ENCODE measurements at regions not wholly inside any gene's neighbourhood (a gene's known extent, or its start where the extent isn't known, plus 50 kb on each side); places are given as distances from the start of the nearest gene placed in this dataset.

- H3K9me3 ChIP-seq (ENCODE audit: control extremely low read depth in 1 of 5, control insufficient read depth in 4 of 5, insufficient read depth in 2 of 5, low read depth in 1 of 5, low read length in 4 of 5) = no peaks in the 10 kb centered on the region
- H3K27ac ChIP-seq (ENCODE audit: insufficient read depth in 1 of 2, low read depth in 1 of 2, low read length in 2 of 2, poor library complexity in 1 of 2, severe bottlenecking in 2 of 2) = no peak overlapping the region
- ChIA-PET CTCF (no interaction called here), POLR2A (no interaction called here)
- H3K4me3 ChIP-seq (ENCODE audit: control insufficient read depth in 1 of 7, extremely low read depth in 1 of 7, insufficient read depth in 4 of 7, low read depth in 2 of 7, low read length in 6 of 7) = no peak overlapping the region
- 80% methylated on average over 1 of the region's 1 CpG for WGBS (ENCODE audit: insufficient coverage)
- H3K27me3 ChIP-seq (replicated peaks in 2 of 5; ENCODE audit: control insufficient read depth in 4 of 5, insufficient read depth in 5 of 5, low read length in 4 of 5) = no peaks in the 10 kb centered on the region
- no peaks in the 10 kb centered on the region for H3K4me1 ChIP-seq (ENCODE audit: control extremely low read depth in 1 of 4, control insufficient read depth in 4 of 4, insufficient read depth in 4 of 4, low read length in 3 of 4)
- H3K36me3 ChIP-seq (ENCODE audit: control insufficient read depth in 4 of 4, insufficient read depth in 4 of 4, low read length in 3 of 4) = no peaks in the 10 kb centered on the region
- peak in 2 of 3 donors; percentile 63 to 72 for DNase-seq
Observed at GRCh38 chr15:58348095-58348812, 83.5 kb upstream of the LIPC start.

DNA sequence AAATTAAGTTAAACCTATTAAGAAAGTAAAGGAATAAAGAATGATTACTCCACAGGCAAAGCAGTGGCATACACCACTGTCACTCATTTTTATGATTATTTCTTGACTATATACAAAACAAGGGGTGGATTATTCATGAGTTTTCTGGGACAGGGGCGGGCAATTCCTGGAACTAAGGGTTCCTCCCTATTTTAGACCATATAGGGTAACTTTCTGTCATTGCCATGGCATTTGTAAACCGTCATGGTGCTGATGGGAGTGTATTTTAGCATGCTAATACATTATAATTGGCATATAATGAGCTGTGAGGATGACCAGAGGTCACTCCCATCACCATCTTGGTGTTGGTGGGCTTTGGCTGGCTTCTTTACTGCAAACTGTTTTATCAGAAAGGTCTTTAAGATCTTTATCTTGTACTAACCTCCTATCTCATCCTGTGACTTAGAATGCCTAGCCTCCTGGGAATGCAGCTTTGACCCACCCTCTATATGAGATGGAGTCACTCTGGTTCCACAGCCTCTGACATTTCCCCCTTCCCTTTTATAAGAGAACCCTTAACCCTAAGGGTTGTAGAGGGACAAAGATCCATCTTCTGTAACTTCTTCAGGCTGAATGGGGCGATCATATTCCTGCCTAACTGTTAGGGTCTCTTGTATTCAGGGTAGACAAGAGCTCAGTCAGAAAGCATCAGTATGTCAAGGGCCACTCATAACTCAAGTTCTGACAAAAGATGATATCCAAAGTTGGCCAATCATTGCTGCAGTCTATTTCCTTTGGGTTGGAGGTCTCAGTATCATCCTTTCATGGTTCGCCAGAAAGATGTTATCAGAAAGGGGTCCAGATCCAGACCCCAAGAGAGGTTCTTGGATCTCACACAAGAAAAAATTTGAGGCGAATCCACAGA is 79.5 kb upstream of the LIPC start:
- Histone ChIP-seq H3K4me1 (ENCODE audit: control extremely low read depth in 1 of 4, control insufficient read depth in 4 of 4, insufficient read depth in 4 of 4, low read length in 3 of 4) (peaks cover 0 to 12% (median 4%) of the 10 kb centered on the region in 4 experiments), H3K4me3 (ENCODE audit: control insufficient read depth in 1 of 7, extremely low read depth in 1 of 7, insufficient read depth in 4 of 7, low read depth in 2 of 7, low read length in 6 of 7) (no peak overlapping the region), H3K36me3 (ENCODE audit: control insufficient read depth in 4 of 4, insufficient read depth in 4 of 4, low read length in 3 of 4) (no peaks in the 10 kb centered on the region), H3K27ac (ENCODE audit: insufficient read depth in 1 of 2, low read depth in 1 of 2, low read length in 2 of 2, poor library complexity in 1 of 2, severe bottlenecking in 2 of 2) (no peak overlapping the region), H3K9me3 (ENCODE audit: control extremely low read depth in 1 of 5, control insufficient read depth in 4 of 5, insufficient read depth in 2 of 5, low read depth in 1 of 5, low read length in 4 of 5) (no peaks in the 10 kb centered on the region), H3K27me3 (replicated peaks in 2 of 5; ENCODE audit: control insufficient read depth in 4 of 5, insufficient read depth in 5 of 5, low read length in 4 of 5) (no peaks in the 10 kb centered on the region)
- CTCF ChIA-PET = no interaction called here
- 90% methylated on average over 2 of the region's 5 CpGs for WGBS (ENCODE audit: insufficient coverage)
- DNase-seq = no peak
- POLR2A ChIA-PET = no interaction called here

GRCh38 chr15:58355382-58355971 is 76.3 kb upstream of the LIPC start:
- H3K27me3 ChIP-seq (replicated peaks in 2 of 5; ENCODE audit: control insufficient read depth in 4 of 5, insufficient read depth in 5 of 5, low read length in 4 of 5) = no peaks in the 10 kb centered on the region
- H3K4me1 ChIP-seq (ENCODE audit: control extremely low read depth in 1 of 4, control insufficient read depth in 4 of 4, insufficient read depth in 4 of 4, low read length in 3 of 4) = peaks cover 0 to 13% (median 4%) of the 10 kb centered on the region in 4 experiments
- ChIA-PET POLR2A (interaction anchor here (0.7 kb wide), 1 partner anchor 330 kb away, joined by 3 read pairs; no protein-coding TSS in a partner anchor), CTCF (interaction anchor here (0.7 to 1.2 kb wide), 2 partner anchors 16 to 19 kb away, joined by 3 read pairs; no protein-coding TSS in a partner anchor)
- H3K36me3 ChIP-seq (ENCODE audit: control insufficient read depth in 4 of 4, insufficient read depth in 4 of 4, low read length in 3 of 4) = no peaks in the 10 kb centered on the region
- no peaks in the 10 kb centered on the region for H3K9me3 ChIP-seq (ENCODE audit: control extremely low read depth in 1 of 5, control insufficient read depth in 4 of 5, insufficient read depth in 2 of 5, low read depth in 1 of 5, low read length in 4 of 5)
- H3K27ac ChIP-seq (ENCODE audit: insufficient read depth in 1 of 2, low read depth in 1 of 2, low read length in 2 of 2, poor library complexity in 1 of 2, severe bottlenecking in 2 of 2) = no peak overlapping the region
- WGBS (ENCODE audit: insufficient coverage) = 70% methylated on average over 7 of the region's 9 CpGs
- no peak overlapping the region for H3K4me3 ChIP-seq (ENCODE audit: control insufficient read depth in 1 of 7, extremely low read depth in 1 of 7, insufficient read depth in 4 of 7, low read depth in 2 of 7, low read length in 6 of 7)
- peak in 2 of 3 donors; percentile 22 to 48 for DNase-seq

- Histone ChIP-seq H3K27ac (ENCODE audit: insufficient read depth in 1 of 2, low read depth in 1 of 2, low read length in 2 of 2, poor library complexity in 1 of 2, severe bottlenecking in 2 of 2) (no peak overlapping the region), H3K27me3 (replicated peaks in 2 of 5; ENCODE audit: control insufficient read depth in 4 of 5, insufficient read depth in 5 of 5, low read length in 4 of 5) (no peaks in the 10 kb centered on the region), H3K9me3 (ENCODE audit: control extremely low read depth in 1 of 5, control insufficient read depth in 4 of 5, insufficient read depth in 2 of 5, low read depth in 1 of 5, low read length in 4 of 5) (no peaks in the 10 kb centered on the region), H3K36me3 (ENCODE audit: control insufficient read depth in 4 of 4, insufficient read depth in 4 of 4, low read length in 3 of 4) (no peaks in the 10 kb centered on the region), H3K4me1 (ENCODE audit: control extremely low read depth in 1 of 4, control insufficient read depth in 4 of 4, insufficient read depth in 4 of 4, low read length in 3 of 4) (peaks cover 0 to 16% (median 4%) of the 10 kb centered on the region in 4 experiments), H3K4me3 (ENCODE audit: control insufficient read depth in 1 of 7, extremely low read depth in 1 of 7, insufficient read depth in 4 of 7, low read depth in 2 of 7, low read length in 6 of 7) (no peak overlapping the region)
- WGBS (ENCODE audit: insufficient coverage) = 99% methylated on average over 10 of the region's 10 CpGs
- DNase-seq = no peak
- POLR2A ChIA-PET = interaction anchor here (0.7 kb wide), 1 partner anchor 330 kb away, joined by 3 read pairs; no protein-coding TSS in a partner anchor
- CTCF ChIA-PET = interaction anchor here (1.2 kb wide), 1 partner anchor 15 kb away, joined by 3 read pairs; no protein-coding TSS in a partner anchor
Observed at GRCh38 chr15:58355973-58356372, 75.8 kb upstream of the LIPC start.

GRCh38 chr15:58357529-58358476 is 74.0 kb upstream of the LIPC start:
- Histone ChIP-seq H3K27ac (ENCODE audit: insufficient read depth in 1 of 2, low read depth in 1 of 2, low read length in 2 of 2, poor library complexity in 1 of 2, severe bottlenecking in 2 of 2) (no peak overlapping the region), H3K27me3 (replicated peaks in 2 of 5; ENCODE audit: control insufficient read depth in 4 of 5, insufficient read depth in 5 of 5, low read length in 4 of 5) (no peaks in the 10 kb centered on the region), H3K9me3 (ENCODE audit: control extremely low read depth in 1 of 5, control insufficient read depth in 4 of 5, insufficient read depth in 2 of 5, low read depth in 1 of 5, low read length in 4 of 5) (no peaks in the 10 kb centered on the region), H3K4me1 (ENCODE audit: control extremely low read depth in 1 of 4, control insufficient read depth in 4 of 4, insufficient read depth in 4 of 4, low read length in 3 of 4) (peaks cover 0 to 34% (median 10%) of the 10 kb centered on the region in 4 experiments), H3K4me3 (ENCODE audit: control insufficient read depth in 1 of 7, extremely low read depth in 1 of 7, insufficient read depth in 4 of 7, low read depth in 2 of 7, low read length in 6 of 7) (no peak overlapping the region), H3K36me3 (ENCODE audit: control insufficient read depth in 4 of 4, insufficient read depth in 4 of 4, low read length in 3 of 4) (no peaks in the 10 kb centered on the region)
- DNase-seq = no peak
- CTCF ChIA-PET = no interaction called here
- WGBS (ENCODE audit: insufficient coverage) = 88% methylated on average over 7 of the region's 9 CpGs
- POLR2A ChIA-PET = no interaction called here

DNA sequence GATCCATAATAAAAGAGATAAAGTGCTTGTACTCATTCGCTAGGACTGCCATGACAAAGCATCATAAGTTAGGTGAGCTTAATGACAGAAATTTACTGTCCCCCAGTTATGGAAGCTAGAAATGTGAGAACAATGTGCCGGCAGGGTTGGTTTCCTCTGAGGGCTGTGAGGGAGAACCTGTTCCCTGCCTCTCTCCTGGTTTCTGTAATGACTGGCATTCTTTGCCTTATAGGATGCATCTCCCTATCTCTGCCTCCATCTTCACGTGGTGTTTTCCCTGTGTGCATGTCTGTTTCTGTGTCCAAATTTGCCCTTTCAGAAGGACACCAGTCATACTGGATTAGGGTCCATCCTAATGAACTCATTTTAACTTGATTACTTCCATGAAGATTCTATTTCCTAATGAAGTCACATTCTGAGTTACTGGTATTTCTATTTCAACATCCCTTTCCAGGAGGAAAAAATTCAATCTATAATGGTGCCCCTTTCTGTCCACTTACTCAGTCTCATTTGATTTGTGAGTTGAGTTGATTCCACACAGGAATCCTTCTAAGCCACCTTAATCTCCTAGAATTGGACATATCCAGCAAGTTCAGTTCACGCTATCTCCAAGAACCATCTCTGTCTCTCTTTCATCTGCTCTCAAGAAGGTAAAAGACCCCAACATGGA is 71.2 kb upstream of the LIPC start:
- no peak overlapping the region for H3K27ac ChIP-seq (ENCODE audit: insufficient read depth in 1 of 2, low read depth in 1 of 2, low read length in 2 of 2, poor library complexity in 1 of 2, severe bottlenecking in 2 of 2)
- 85% methylated on average over 4 of the region's 4 CpGs for WGBS (ENCODE audit: insufficient coverage)
- no peaks in the 10 kb centered on the region for H3K27me3 ChIP-seq (replicated peaks in 2 of 5; ENCODE audit: control insufficient read depth in 4 of 5, insufficient read depth in 5 of 5, low read length in 4 of 5)
- no peaks in the 10 kb centered on the region for H3K36me3 ChIP-seq (ENCODE audit: control insufficient read depth in 4 of 4, insufficient read depth in 4 of 4, low read length in 3 of 4)
- H3K4me3 ChIP-seq (ENCODE audit: control insufficient read depth in 1 of 7, extremely low read depth in 1 of 7, insufficient read depth in 4 of 7, low read depth in 2 of 7, low read length in 6 of 7) = no peak overlapping the region
- H3K9me3 ChIP-seq (ENCODE audit: control extremely low read depth in 1 of 5, control insufficient read depth in 4 of 5, insufficient read depth in 2 of 5, low read depth in 1 of 5, low read length in 4 of 5) = no peaks in the 10 kb centered on the region
- ChIA-PET POLR2A (no interaction called here), CTCF (no interaction called here)
- peaks cover 0 to 37% (median 17%) of the 10 kb centered on the region in 4 experiments for H3K4me1 ChIP-seq (ENCODE audit: control extremely low read depth in 1 of 4, control insufficient read depth in 4 of 4, insufficient read depth in 4 of 4, low read length in 3 of 4)
- no peak for DNase-seq

Measured in common myeloid progenitor, CD34-positive (primary cell).